ENCODE measurements at regions not wholly inside any gene's neighbourhood (a gene's known extent, or its start where the extent isn't known, plus 50 kb on each side); places are given as distances from the start of the nearest gene placed in this dataset.

DNA sequence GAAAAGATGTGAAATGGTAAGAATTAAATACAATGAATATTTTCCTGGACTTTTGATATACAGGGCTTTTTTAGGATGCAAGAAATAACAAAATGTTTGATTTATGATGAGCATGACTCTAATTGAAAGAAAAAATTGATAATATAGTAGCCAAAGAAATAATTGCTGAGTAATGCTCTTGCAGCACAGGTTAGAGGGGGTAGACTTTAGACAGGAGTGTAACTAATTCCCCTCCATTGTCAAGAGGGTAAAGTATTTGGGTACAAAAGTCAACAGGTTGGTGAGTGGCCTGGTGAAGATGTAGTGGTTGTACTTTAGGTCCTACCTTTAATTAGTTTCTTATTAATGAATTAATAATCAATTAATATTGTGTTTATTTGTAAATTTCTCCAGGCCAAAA, 912.3 kb downstream of the KCNJ2 start:
- TF ChIP-seq EZH2phosphoT487 (IDR thresholded peaks at IDR 0.05; ENCODE audit: low read depth, severe bottlenecking, unreplicated experiment) (no peak), EZH2 (IDR thresholded peaks at IDR 0.05; ENCODE audit: borderline replicate concordance) (no peak)
- TF ChIP-seq, protein P1, sequence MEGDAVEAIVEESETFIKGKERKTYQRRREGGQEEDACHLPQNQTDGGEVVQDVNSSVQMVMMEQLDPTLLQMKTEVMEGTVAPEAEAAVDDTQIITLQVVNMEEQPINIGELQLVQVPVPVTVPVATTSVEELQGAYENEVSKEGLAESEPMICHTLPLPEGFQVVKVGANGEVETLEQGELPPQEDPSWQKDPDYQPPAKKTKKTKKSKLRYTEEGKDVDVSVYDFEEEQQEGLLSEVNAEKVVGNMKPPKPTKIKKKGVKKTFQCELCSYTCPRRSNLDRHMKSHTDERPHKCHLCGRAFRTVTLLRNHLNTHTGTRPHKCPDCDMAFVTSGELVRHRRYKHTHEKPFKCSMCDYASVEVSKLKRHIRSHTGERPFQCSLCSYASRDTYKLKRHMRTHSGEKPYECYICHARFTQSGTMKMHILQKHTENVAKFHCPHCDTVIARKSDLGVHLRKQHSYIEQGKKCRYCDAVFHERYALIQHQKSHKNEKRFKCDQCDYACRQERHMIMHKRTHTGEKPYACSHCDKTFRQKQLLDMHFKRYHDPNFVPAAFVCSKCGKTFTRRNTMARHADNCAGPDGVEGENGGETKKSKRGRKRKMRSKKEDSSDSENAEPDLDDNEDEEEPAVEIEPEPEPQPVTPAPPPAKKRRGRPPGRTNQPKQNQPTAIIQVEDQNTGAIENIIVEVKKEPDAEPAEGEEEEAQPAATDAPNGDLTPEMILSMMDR (IDR thresholded peaks at IDR 0.05; ENCODE audit: poor library complexity), result no peak

Data from hepatocyte (in vitro differentiated cells).